ENCODE measurements at regions not wholly inside any gene's neighbourhood (a gene's known extent, or its start where the extent isn't known, plus 50 kb on each side); places are given as distances from the start of the nearest gene placed in this dataset.

GRCh38 chr11:10382518-10382917 lies 72.5 kb upstream of the AMPD3 start:
- Histone ChIP-seq H3K4me2 (ENCODE audit: low read depth, low read length) (no peak overlapping the region), H3K4me1 (ENCODE audit: control insufficient read depth, insufficient read depth, low read length) (peaks cover 17% of the 10 kb centered on the region), H3K4me3 (ENCODE audit: insufficient read depth, low read depth, low read length) (no peak overlapping the region), H3K27me3 (ENCODE audit: control insufficient read depth, insufficient read depth, low read length) (no peaks in the 10 kb centered on the region), H4K91ac (ENCODE audit: insufficient read depth, low read depth, low read length) (no peak overlapping the region), H3K18ac (ENCODE audit: low read depth, low read length) (no peak overlapping the region), H4K20me1 (ENCODE audit: insufficient read depth, low read length) (no peaks in the 10 kb centered on the region), H2AFZ (replicated peaks; ENCODE audit: low read length, poor library complexity) (no peak overlapping the region), H2BK20ac (ENCODE audit: low read depth, low read length) (no peak overlapping the region), H3K36me3 (ENCODE audit: control insufficient read depth, insufficient read depth, low read length) (no peaks in the 10 kb centered on the region), H2AK9ac (replicated peaks; ENCODE audit: low read depth, low read length, poor library complexity) (no peak overlapping the region), H2BK120ac (ENCODE audit: low read depth, low read length) (no peak overlapping the region), H3K4ac (ENCODE audit: low read depth, low read length) (no peak overlapping the region), H3K79me1 (ENCODE audit: low read depth in 1 of 2, low read length in 2 of 2) (0 out of 4 replicates have a peak, but pooled peaks cover 0 to 5% of the 10 kb centered on the region in 2 experiments), H3K9me1 (ENCODE audit: insufficient read depth, low read length) (peaks cover 10% of the 10 kb centered on the region), H3K14ac (replicated peaks; ENCODE audit: low read depth, low read length) (no peak overlapping the region), H3K9ac (ENCODE audit: low read depth, low read length) (no peak overlapping the region), H4K5ac (ENCODE audit: low read depth, low read length) (no peak overlapping the region), H3K23ac (ENCODE audit: low read depth, low read length) (no peak overlapping the region), H3K9me3 (ENCODE audit: control insufficient read depth, insufficient read depth, low read length) (no peaks in the 10 kb centered on the region), H4K8ac (ENCODE audit: low read depth in 2 of 2, low read length in 2 of 2) (no peak overlapping the region), H3K27ac (ENCODE audit: insufficient read depth, low read length) (no peak overlapping the region), H2BK15ac (ENCODE audit: low read depth, low read length) (no peak overlapping the region; the same call in 2 of the 3 replicates), H2AK5ac (ENCODE audit: low read depth, low read length) (no peak overlapping the region), H2BK5ac (ENCODE audit: low read depth, low read length, poor library complexity, severe bottlenecking) (no peak overlapping the region), H3K56ac (ENCODE audit: extremely low read depth, insufficient read depth, low read length) (no peak overlapping the region)
- BruUV-seq (replicated peaks), result no TSS peak
- in situ Hi-C loops (cut with MboI; ENCODE audit: low sequenced_read_pairs) (no loop called here), dilution Hi-C loops (cut with HindIII; ENCODE audit: low sequenced_read_pairs, unreplicated experiment) (no loop called here), intact Hi-C loops (cut with micrococcal nuclease) (no loop called here)
- WGBS, 2 experiments (ENCODE audit: extremely low coverage in 2 of 2, insufficient read length in 1 of 2), result 83% methylated on average over 5 of the region's 6 CpGs; no CpG with 5 or more reads in 1 of the 2 experiments
- ChIA-PET CTCF (no interaction called here), POLR2A (ENCODE audit: unreplicated experiment) (interaction anchor here (0.6 kb wide), 1 partner anchor 72 kb away, joined by 6 read pairs; no protein-coding TSS in a partner anchor)
- DNase-seq (no peak), ATAC-seq (ENCODE audit: low read depth) (no peak)
- TF ChIP-seq, protein P1, sequence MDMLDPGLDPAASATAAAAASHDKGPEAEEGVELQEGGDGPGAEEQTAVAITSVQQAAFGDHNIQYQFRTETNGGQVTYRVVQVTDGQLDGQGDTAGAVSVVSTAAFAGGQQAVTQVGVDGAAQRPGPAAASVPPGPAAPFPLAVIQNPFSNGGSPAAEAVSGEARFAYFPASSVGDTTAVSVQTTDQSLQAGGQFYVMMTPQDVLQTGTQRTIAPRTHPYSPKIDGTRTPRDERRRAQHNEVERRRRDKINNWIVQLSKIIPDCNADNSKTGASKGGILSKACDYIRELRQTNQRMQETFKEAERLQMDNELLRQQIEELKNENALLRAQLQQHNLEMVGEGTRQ (IDR thresholded peaks at IDR 0.05; ENCODE audit: low read depth, low read length), result no peak
- TF ChIP-seq BHLHE40 (IDR thresholded peaks at IDR 0.05; ENCODE audit: low read depth, low read length) (no peak), SMC3 (IDR thresholded peaks at IDR 0.05; ENCODE audit: low read depth, low read length) (no peak), RFX5 (IDR thresholded peaks at IDR 0.05; ENCODE audit: low read depth, low read length) (no peak), RCOR1 (IDR thresholded peaks at IDR 0.05; ENCODE audit: insufficient replicate concordance, low read length) (no peak), CEBPB (IDR thresholded peaks at IDR 0.05; ENCODE audit: low read depth, low read length) (no peak), RAD21 (IDR thresholded peaks at IDR 0.05; ENCODE audit: low read length) (no peak), MXI1 (IDR thresholded peaks at IDR 0.05; ENCODE audit: borderline replicate concordance, low read depth, low read length) (no peak), NFE2L2 (IDR thresholded peaks at IDR 0.05; ENCODE audit: low read depth, low read length) (no peak), MAFK (IDR thresholded peaks at IDR 0.05; ENCODE audit: low read depth, low read length) (no peak), POLR2A (IDR thresholded peaks at IDR 0.05; ENCODE audit: low read depth, low read length) (no peak), ELK1 (IDR thresholded peaks at IDR 0.05; ENCODE audit: borderline replicate concordance, low read depth, low read length) (no peak), MAZ (IDR thresholded peaks at IDR 0.05; ENCODE audit: borderline replicate concordance, low read depth, low read length) (no peak), CHD1 (IDR thresholded peaks at IDR 0.05; ENCODE audit: low read depth, low read length) (no peak), FOS (IDR thresholded peaks at IDR 0.05; ENCODE audit: low read depth, low read length) (no peak)
- TF ChIP-seq, protein P2, sequence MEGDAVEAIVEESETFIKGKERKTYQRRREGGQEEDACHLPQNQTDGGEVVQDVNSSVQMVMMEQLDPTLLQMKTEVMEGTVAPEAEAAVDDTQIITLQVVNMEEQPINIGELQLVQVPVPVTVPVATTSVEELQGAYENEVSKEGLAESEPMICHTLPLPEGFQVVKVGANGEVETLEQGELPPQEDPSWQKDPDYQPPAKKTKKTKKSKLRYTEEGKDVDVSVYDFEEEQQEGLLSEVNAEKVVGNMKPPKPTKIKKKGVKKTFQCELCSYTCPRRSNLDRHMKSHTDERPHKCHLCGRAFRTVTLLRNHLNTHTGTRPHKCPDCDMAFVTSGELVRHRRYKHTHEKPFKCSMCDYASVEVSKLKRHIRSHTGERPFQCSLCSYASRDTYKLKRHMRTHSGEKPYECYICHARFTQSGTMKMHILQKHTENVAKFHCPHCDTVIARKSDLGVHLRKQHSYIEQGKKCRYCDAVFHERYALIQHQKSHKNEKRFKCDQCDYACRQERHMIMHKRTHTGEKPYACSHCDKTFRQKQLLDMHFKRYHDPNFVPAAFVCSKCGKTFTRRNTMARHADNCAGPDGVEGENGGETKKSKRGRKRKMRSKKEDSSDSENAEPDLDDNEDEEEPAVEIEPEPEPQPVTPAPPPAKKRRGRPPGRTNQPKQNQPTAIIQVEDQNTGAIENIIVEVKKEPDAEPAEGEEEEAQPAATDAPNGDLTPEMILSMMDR (conservative IDR thresholded peaks at IDR 0.05; ENCODE audit: low read depth, low read length), result no peak

Measured in IMR-90 (cell line).